COLO829 (cell line): ENCODE measurements at regions not wholly inside any gene's neighbourhood (a gene's known extent, or its start where the extent isn't known, plus 50 kb on each side); places are given as distances from the start of the nearest gene placed in this dataset.

Experiments
- DNase-seq: peaks from one replicate; pipeline ENCODE4 v3.0.0; 2012; ENCODE audit warnings: low spot score

DNA sequence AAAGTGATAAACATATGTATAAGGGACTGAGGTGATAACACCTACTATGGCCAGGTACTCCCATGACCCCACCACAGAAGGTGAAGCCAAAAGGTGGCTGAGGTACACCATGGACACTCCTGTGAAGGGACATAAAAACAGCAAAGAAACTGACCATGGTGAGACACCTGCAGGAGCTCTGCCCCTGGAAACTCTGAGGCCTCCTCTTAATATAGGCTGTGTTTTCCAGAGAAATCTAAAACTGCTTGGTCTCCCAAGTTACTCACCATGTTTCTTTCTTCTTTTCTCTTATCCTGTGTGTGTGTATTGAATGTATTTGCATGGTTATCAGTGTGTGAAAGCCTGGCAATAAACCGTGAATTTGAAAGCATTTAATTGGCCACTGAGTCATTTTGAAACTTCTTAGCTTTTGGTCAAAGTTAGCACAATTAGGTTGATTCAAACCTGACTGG is 739.3 kb upstream of the GCFC2 start:
- DNase-seq = no peak

- no peak for DNase-seq
Measured at GRCh38 chr2:76448956-76449355, 738.2 kb upstream of the GCFC2 start.

DNA sequence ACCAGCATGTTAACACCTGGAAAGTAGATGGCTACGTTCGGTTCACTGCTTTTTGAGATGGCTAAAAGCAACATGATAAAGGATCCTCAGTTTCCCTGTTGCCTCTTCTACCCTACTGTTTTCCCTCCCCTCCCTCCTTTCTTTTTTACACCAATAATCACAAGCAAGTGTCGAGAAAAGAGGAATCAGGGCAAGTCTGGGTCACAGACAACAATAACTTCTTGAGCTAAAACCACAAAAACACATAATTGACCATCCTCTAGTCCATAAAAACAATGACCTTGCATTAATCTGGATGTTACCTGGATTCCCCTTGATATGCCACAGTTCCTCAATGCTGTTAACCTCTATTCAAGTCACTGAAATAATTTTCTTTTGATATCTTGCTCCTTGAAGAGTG is 736.6 kb upstream of the GCFC2 start:
- DNase-seq = no peak

- no peak for DNase-seq
Measured at GRCh38 chr2:76446872-76447271, 736.2 kb upstream of the GCFC2 start.

DNA sequence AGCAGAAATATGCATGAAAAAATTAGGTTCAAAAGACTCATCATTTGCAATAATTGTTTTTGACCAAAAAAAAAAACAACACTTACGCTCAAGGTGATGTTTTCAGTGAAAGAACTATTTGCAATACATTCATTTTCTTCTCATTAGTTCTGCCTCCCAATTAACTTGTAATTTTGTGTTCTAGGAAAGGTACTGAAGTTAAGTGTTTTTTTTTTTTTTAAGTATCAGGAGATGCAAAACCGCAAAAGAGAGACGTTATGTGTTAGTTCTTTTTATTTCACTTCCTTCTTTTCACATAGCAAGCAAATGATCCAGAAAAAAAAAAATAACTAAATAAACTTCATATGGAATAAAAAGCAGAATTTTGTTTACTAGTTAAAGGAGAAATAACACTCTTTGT is 735.2 kb upstream of the GCFC2 start:
- DNase-seq = no peak

GRCh38 chr2:76444732-76445131 is 734.0 kb upstream of the GCFC2 start:
- DNase-seq = no peak

- no peak for DNase-seq
Measured at GRCh38 chr2:76437564-76437963, 726.8 kb upstream of the GCFC2 start.

DNA sequence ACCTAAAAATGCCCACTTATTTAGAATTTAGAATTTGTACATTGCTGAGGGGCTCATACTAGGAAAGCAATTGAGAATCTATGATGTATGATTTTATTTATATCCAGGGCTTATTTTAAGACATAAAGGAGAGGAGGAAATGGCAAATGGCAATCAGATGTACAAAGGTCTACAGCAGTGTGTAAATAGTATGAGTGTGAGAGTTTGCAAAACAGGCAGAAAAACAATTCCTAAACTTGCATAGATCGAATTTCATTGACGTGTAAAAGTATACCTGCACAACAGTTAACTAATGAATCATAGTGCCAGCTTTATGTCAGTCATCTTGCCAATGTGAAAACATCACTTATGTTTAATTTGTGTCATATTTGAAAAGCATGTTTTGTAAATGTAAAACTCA is 718.7 kb upstream of the GCFC2 start:
- DNase-seq = no peak

- DNase-seq = peak; percentile 6
Measured at GRCh38 chr2:76427452-76427851, 716.7 kb upstream of the GCFC2 start.

GRCh38 chr2:76415821-76416220 is 705.1 kb upstream of the GCFC2 start:
- DNase-seq = no peak

DNA sequence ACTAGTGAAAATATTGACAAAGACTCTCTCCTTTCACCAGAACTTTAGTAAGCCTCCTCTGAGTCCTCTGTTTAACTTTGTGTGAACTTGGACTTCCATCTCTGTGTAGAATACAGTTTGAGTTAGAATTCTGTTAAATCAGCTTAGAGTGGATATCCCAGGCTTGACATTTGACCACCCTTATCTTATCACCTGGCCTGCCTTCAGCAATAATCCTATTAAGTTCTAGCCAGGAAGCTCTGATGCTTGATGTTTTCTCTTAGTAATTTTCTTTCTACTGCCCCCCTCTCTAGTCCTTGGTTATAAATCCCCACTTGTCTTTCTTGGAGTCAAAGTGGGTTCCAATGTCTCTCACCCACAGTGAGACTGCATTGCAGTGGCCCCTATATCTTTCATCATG is 702.7 kb upstream of the GCFC2 start:
- no peak for DNase-seq

GRCh38 chr2:76406134-76406855 is 695.6 kb upstream of the GCFC2 start:
- DNase-seq = no peak

DNA sequence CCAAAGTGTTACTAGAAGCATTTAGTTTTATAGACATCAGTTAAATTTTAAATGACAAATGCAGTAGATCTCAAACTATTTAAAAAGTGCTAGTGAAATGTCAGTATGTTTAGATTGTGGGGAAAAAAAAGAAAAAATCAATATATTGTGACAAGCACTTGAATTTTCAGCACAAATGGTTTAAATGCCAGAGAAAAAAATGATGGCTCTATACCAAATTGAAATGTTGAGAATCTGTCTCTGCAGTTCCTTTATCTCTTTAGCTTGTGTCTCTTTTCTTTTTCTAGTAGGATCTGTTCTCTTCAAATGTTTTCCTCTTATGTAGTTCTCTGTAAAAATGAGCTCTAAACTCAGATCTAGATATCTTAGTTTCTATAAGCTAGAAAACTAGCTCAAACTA is 682.6 kb upstream of the GCFC2 start:
- DNase-seq = no peak

- DNase-seq = no peak
Measured at GRCh38 chr2:76391678-76392077, 681.0 kb upstream of the GCFC2 start.

GRCh38 chr2:76387294-76387693 is 676.6 kb upstream of the GCFC2 start:
- DNase-seq = no peak

GRCh38 chr2:76385943-76386342 is 675.2 kb upstream of the GCFC2 start:
- DNase-seq = no peak

DNA sequence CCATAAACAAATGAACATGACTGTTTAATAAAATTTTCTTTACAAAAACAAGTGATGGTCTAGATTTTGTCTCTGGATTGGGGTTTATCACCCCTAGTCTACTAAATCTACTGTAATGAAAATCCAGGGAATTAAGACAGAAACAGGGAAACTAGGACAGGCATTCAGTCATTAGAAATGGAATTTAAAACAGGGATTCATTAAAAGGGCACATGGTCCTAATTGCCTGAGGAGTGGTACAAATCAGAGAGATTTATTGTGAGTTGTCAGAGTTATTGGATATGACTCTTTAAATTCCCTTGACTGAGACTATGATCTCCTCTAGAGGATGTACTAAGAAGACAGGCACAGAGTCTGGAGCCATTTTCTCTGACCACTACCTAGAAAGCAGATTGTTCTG is 670.9 kb upstream of the GCFC2 start:
- no peak for DNase-seq

- DNase-seq = no peak
Measured at GRCh38 chr2:76378140-76378539, 667.4 kb upstream of the GCFC2 start.

GRCh38 chr2:76341439-76341838 is 630.7 kb upstream of the GCFC2 start:
- DNase-seq = no peak

- DNase-seq = no peak
Measured at GRCh38 chr2:76332871-76333270, 622.2 kb upstream of the GCFC2 start.

DNA sequence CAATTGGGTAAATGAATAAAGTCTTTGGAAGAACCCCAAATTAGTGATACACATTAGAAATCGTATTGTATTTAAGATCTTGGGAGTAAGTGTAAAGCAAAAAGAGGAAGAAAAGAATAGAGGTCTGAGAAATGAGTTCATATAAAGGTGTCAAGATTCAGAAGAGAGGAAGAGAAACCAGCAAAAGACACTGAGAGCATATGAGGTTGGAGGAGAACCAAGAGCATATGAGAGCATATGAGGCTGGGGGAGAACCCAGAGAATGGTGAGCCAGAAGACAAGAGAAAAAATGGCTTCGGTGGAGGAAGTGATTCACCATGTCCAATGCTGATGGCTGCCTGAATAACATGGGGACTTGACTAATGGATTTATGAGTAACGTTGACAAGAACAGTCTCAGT is 620.1 kb upstream of the GCFC2 start:
- no peak for DNase-seq

- DNase-seq = no peak
Measured at GRCh38 chr2:76326636-76327035, 615.9 kb upstream of the GCFC2 start.

DNA sequence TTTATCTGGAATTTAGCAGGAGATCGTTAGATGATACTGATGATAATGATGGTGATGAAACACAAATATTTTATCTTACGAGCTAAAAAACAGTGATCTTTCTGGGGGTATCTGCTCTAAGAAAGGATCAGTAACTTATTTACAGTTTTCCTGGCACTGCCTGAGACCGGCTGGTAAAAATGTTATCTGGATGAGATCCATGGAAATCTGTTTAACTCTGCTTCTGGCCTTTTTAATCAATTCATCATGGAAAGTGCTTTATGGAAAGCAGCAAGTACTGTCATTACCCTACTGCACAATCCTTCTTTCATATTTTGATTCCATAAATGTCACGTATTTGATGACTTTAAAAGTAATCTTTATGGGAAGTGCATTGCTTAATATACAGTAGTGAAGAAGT is 612.7 kb upstream of the GCFC2 start:
- DNase-seq = no peak

GRCh38 chr2:76320716-76321115 is 610.0 kb upstream of the GCFC2 start:
- no peak for DNase-seq
